ENCODE measurements at regions not wholly inside any gene's neighbourhood (a gene's known extent, or its start where the extent isn't known, plus 50 kb on each side); places are given as distances from the start of the nearest gene placed in this dataset.

DNA sequence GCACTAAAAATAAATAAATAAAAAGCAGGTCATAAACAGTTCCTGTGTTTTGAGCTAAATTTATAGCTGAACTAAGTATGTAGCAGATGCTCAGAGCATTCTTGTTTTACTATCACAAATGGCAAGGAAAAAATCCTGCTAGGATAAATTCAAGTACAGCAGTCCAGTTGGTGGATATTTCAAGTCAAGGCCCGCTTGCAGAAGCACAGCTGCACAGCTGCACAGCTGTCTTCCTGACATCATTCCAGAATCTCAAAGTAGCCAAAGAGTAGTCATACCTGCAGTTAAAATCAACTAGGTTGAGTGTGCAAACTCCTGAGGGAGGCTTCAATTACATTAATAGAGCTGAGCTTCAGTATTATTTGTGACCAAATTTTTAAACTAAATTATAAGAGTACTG, 297.7 kb upstream of the MANEA start:
- FAIRE-seq: no peak
- TF ChIP-seq SSRP1 (CRISPR knock-in tag; IDR thresholded peaks at IDR 0.05): no peak
- TF ChIP-seq PHF5A (CRISPR knock-in tag; IDR thresholded peaks at IDR 0.05; ENCODE audit: low read depth, unreplicated experiment): no peak
- TF ChIP-seq, protein P1, sequence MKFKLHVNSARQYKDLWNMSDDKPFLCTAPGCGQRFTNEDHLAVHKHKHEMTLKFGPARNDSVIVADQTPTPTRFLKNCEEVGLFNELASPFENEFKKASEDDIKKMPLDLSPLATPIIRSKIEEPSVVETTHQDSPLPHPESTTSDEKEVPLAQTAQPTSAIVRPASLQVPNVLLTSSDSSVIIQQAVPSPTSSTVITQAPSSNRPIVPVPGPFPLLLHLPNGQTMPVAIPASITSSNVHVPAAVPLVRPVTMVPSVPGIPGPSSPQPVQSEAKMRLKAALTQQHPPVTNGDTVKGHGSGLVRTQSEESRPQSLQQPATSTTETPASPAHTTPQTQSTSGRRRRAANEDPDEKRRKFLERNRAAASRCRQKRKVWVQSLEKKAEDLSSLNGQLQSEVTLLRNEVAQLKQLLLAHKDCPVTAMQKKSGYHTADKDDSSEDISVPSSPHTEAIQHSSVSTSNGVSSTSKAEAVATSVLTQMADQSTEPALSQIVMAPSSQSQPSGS (CRISPR knock-in tag; IDR thresholded peaks at IDR 0.05): no peak
- TF ChIP-seq PPARG (CRISPR knock-in tag; conservative IDR thresholded peaks at IDR 0.05): no peak
- TF ChIP-seq ZNF720 (CRISPR knock-in tag; IDR thresholded peaks at IDR 0.05): no peak
- TF ChIP-seq ZNF782 (CRISPR knock-in tag; IDR thresholded peaks at IDR 0.05; ENCODE audit: borderline replicate concordance): no peak
- TF ChIP-seq THAP11 (CRISPR knock-in tag; IDR thresholded peaks at IDR 0.05): no peak
- no peak for TF ChIP-seq ZNF225 (CRISPR knock-in tag; IDR thresholded peaks at IDR 0.05)
- H3K27me3 ChIP-seq (ENCODE audit: control insufficient read depth in 1 of 2, insufficient read depth in 2 of 2, low read length in 2 of 2): no peaks in the 10 kb centered on the region
- no peaks in the 10 kb centered on the region for H4K20me1 ChIP-seq (ENCODE audit: insufficient read depth, low read length)
- H3K27ac ChIP-seq (ENCODE audit: extremely low read length, insufficient read depth, low read length): no peak overlapping the region
- H3K36me3 ChIP-seq (replicated peaks in 1 of 2; ENCODE audit: control insufficient read depth in 1 of 2, insufficient read depth in 2 of 2, low read length in 2 of 2): no peaks in the 10 kb centered on the region
- H3K9ac ChIP-seq (ENCODE audit: insufficient read depth, low read depth, low read length): no peak overlapping the region
- POLR2A ChIA-PET: no interaction called here
- no TSS peak for BruUV-seq (replicated peaks)
- intact Hi-C loops (cut with micrococcal nuclease; ENCODE audit: unreplicated experiment): no loop called here
- no peak for ATAC-seq
- no peaks in the 10 kb centered on the region for H3K9me3 ChIP-seq (ENCODE audit: low read length)
- CTCF ChIA-PET (ENCODE audit: low intra/inter-chr PET ratio, low total read pairs): no interaction called here
- H3K79me2 ChIP-seq (ENCODE audit: insufficient read depth, low read length): no peaks in the 10 kb centered on the region
- no peak overlapping the region for H2AFZ ChIP-seq (ENCODE audit: low read length)
- no peaks in the 10 kb centered on the region for H3K4me1 ChIP-seq (ENCODE audit: insufficient read depth, low read length)
- 9% methylated on average over 1 of the region's 1 CpG for WGBS (ENCODE audit: low lambda C conversion rate)
- no peak overlapping the region for H3K4me2 ChIP-seq (ENCODE audit: low read depth, low read length)
- H3K4me3 ChIP-seq (replicated peaks in 1 of 3; ENCODE audit: insufficient read depth in 1 of 3, low read depth in 2 of 3, low read length in 3 of 3): no peak overlapping the region
- DNase-seq (ENCODE audit: low spot score): no peak
- in situ Hi-C loops (cut with HindIII; ENCODE audit: extremely low pct_ligation_motif_present, low pct_unique_long_range_greater_than_20kb): no loop called here

DNA sequence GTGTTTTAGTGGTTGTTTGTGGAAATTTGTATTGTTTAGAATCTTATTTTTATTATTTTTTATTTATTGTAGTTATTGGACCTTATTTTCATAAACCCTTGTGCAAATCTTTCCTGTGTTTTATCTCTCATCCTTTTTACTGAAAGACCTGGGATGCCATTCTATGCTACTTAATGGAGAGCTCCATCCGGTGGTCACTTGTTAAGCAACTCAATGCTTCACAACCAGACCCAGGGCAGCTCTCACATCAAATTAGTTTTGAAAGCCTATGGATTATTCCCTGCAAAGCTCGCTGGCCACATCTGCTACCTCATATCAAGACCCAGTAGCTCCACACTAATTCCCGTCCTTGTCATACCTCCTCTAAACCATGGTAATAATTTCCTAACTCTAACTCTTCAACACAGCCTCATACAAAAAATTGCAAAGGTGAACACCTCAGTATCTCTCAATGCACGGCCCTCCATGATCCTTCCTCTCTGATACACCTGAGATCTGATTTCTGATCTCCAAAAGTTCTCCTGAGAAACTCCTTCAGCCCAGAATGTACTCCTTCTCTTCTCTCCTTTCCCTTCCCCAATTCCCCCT, 296.6 kb upstream of the MANEA start:
- no peak; the same call in 1 of the 3 replicates for ATAC-seq
- intact Hi-C loops (cut with micrococcal nuclease; ENCODE audit: unreplicated experiment): no loop called here
- ChIA-PET CTCF (ENCODE audit: low intra/inter-chr PET ratio, low total read pairs) (no interaction called here), POLR2A (no interaction called here)
- Histone ChIP-seq H3K4me3 (replicated peaks in 1 of 3; ENCODE audit: insufficient read depth in 1 of 3, low read depth in 2 of 3, low read length in 3 of 3) (no peak overlapping the region), H3K9ac (ENCODE audit: insufficient read depth, low read depth, low read length) (no peak overlapping the region), H3K9me3 (ENCODE audit: low read length) (no peaks in the 10 kb centered on the region), H3K27me3 (ENCODE audit: control insufficient read depth in 1 of 2, insufficient read depth in 2 of 2, low read length in 2 of 2) (no peaks in the 10 kb centered on the region), H3K4me2 (ENCODE audit: low read depth, low read length) (no peak overlapping the region), H3K79me2 (ENCODE audit: insufficient read depth, low read length) (no peaks in the 10 kb centered on the region), H3K4me1 (ENCODE audit: insufficient read depth, low read length) (no peaks in the 10 kb centered on the region), H2AFZ (ENCODE audit: low read length) (no peak overlapping the region), H3K27ac (ENCODE audit: extremely low read length, insufficient read depth, low read length) (no peak overlapping the region), H3K36me3 (replicated peaks in 1 of 2; ENCODE audit: control insufficient read depth in 1 of 2, insufficient read depth in 2 of 2, low read length in 2 of 2) (no peaks in the 10 kb centered on the region), H4K20me1 (ENCODE audit: insufficient read depth, low read length) (no peaks in the 10 kb centered on the region)
- no peak for DNase-seq (ENCODE audit: low spot score)
- TF ChIP-seq, protein P2, sequence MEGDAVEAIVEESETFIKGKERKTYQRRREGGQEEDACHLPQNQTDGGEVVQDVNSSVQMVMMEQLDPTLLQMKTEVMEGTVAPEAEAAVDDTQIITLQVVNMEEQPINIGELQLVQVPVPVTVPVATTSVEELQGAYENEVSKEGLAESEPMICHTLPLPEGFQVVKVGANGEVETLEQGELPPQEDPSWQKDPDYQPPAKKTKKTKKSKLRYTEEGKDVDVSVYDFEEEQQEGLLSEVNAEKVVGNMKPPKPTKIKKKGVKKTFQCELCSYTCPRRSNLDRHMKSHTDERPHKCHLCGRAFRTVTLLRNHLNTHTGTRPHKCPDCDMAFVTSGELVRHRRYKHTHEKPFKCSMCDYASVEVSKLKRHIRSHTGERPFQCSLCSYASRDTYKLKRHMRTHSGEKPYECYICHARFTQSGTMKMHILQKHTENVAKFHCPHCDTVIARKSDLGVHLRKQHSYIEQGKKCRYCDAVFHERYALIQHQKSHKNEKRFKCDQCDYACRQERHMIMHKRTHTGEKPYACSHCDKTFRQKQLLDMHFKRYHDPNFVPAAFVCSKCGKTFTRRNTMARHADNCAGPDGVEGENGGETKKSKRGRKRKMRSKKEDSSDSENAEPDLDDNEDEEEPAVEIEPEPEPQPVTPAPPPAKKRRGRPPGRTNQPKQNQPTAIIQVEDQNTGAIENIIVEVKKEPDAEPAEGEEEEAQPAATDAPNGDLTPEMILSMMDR (CRISPR knock-in tag; IDR thresholded peaks at IDR 0.05): 0 out of 2 replicates have a peak, but pooled peaks have one; percentile 5
- TF ChIP-seq, protein P3, sequence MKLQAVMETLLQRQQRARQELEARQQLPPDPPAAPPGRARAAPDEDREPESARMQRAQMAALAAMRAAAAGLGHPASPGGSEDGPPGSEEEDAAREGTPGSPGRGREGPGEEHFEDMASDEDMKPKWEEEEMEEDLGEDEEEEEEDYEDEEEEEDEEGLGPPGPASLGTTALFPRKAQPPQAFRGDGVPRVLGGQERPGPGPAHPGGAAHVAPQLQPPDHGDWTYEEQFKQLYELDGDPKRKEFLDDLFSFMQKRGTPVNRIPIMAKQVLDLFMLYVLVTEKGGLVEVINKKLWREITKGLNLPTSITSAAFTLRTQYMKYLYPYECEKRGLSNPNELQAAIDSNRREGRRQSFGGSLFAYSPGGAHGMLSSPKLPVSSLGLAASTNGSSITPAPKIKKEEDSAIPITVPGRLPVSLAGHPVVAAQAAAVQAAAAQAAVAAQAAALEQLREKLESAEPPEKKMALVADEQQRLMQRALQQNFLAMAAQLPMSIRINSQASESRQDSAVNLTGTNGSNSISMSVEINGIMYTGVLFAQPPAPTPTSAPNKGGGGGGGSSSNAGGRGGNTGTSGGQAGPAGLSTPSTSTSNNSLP (IDR thresholded peaks at IDR 0.05; ENCODE audit: low read depth, low read length): no peak
- no peak for FAIRE-seq
- in situ Hi-C loops (cut with HindIII; ENCODE audit: extremely low pct_ligation_motif_present, low pct_unique_long_range_greater_than_20kb): no loop called here
- 0% methylated on average over 4 of the region's 4 CpGs for WGBS (ENCODE audit: low lambda C conversion rate)
- BruUV-seq (replicated peaks): no TSS peak
